ENCODE measurements at regions not wholly inside any gene's neighbourhood (a gene's known extent, or its start where the extent isn't known, plus 50 kb on each side); places are given as distances from the start of the nearest gene placed in this dataset.

DNA sequence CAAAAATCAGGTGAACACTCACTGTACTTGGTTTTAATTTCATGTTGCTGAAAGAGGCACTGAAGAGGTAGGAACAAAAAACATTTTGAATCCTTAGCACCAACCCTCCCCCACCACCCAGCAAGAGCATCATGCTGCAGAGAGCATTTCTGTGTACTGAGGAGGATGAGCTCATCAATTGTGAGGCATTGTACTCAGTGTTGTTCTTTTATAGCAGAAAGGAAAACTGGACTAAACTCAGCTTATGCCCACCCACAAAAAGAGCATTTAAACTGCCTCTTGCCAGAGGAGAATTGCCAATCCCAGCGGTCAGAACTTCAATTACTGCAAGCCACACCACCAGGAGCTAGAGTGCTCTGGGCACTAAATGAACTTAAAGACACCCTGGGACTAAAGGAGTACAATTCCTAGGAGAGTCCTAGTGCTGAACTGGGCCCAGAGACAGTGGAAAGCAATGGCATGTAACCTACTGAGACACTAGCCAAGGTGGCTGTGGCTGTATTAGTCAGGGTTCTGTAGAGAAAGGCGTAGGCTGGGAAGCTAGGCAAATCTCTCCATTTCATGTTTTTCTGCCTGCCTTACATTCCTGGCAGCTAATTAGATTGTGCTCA lies 280.7 kb upstream of the KLHL4 start:
- TF ChIP-seq EZH2 (IDR thresholded peaks at IDR 0.05; ENCODE audit: borderline replicate concordance) (no peak), CTCF (IDR thresholded peaks at IDR 0.05; ENCODE audit: poor library complexity) (no peak)

All from hepatocyte (in vitro differentiated cells).